GM21423 (cell line): ENCODE measurements at regions not wholly inside any gene's neighbourhood (a gene's known extent, or its start where the extent isn't known, plus 50 kb on each side); places are given as distances from the start of the nearest gene placed in this dataset.

Experiments used
- ATAC-seq: cut with Tn5 transposase; IDR thresholded peaks from one replicate; pipeline ENCODE4 v1.9.1; 2021; ENCODE audit warnings: mild to moderate bottlenecking, moderate library complexity; ENCODE audit not compliant: unreplicated experiment

DNA sequence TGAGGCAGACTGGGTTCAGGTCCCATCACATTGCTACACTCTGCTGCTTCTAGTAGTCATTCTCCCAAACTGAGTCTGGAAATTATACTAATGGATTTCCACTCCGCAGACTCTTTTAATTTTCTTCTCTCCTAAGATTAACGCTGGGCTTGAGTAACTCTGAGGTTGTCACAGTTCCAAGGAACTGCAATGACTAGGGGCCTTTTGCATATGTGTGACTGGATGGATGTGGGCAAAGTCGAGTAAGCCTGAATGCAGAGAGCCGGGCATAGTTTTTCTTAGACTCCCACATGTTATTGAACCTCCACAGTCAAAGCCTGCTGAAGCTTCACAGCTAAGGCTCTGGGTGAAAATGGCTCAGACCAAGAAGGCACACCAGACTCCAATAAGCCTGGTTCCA, 160.9 kb upstream of the PROX1 start:
- no peak for ATAC-seq

DNA sequence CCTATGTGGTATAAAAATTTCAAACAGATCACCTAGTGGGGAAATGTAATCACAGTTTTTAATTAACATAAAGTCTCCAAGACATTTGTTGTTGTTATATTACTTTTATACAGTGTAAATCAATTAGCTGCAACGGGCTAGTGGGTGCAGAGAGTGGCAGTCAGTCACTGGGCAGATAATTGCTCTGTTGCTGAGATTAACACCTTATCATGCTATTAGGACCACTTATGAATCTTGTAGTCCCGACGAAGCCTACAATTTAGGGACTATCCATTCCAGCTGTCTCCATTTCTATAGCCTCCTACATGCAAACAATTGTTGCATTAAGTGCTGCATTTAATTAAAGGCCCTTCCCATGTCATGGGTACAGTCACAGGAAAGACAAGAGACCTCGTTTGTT, 158.9 kb upstream of the PROX1 start:
- no peak for ATAC-seq

DNA sequence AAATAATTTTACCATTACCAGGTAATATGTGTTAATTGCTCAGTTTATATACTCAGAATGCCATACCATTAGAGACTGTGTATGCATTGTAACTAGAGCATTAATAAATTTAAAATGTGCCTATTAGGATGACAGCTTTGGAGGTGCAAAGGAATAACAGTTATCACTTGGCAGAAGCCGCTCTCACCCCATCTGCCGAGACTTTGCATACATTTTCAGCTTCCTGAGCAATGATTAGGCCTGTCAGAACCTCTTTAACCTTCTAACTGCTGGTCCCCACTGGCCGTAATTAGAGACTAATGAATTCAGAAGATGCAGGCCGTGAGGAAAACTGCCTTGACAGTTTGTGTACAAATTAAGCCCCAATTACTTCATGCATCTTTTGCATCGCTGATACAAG, 158.0 kb upstream of the PROX1 start:
- no peak for ATAC-seq

- ATAC-seq, result no peak
These were observed 157.4 kb upstream of the PROX1 start for GRCh38 chr1:213830371-213830770.

DNA sequence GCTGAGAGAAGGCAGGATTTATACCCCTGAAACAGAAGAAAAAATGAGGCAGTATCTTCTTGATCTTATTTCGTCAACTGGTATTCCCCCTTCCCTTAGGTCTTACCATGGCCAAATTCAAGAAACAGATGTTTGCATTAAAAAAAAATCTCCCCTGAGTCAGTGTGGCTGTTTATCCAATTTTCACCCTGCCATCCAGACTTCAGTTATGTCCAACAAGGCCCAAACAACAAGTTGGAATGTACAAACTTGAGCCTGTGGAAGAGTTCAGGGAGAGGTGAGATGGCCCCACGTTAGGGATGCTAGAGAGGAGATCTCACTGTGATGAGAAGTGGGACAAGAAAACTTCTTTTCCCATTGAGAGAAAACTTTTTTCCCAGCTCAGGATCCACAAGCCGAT, 147.2 kb upstream of the PROX1 start:
- no peak for ATAC-seq

GRCh38 chr1:213844632-213845031, 143.1 kb upstream of the PROX1 start:
- ATAC-seq, result no peak

DNA sequence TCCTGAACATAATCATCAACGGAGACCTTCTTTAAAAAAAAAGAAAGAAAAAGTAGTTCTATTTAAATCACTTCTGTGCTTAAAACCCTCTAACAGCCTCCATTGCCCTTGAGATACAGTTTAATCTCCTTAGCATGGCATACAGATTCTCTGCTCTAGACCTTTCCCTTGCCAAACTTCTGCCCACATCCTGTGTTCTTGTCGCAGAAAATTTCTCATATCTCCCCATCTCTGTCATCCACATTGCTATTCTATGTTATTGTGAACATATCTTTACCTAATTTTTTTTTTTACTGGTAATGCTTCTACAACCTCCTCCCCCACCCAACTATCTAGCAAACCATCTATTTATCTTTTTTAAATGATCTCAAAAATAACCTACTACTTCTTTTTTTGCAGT, 135.7 kb upstream of the PROX1 start:
- no peak for ATAC-seq

DNA sequence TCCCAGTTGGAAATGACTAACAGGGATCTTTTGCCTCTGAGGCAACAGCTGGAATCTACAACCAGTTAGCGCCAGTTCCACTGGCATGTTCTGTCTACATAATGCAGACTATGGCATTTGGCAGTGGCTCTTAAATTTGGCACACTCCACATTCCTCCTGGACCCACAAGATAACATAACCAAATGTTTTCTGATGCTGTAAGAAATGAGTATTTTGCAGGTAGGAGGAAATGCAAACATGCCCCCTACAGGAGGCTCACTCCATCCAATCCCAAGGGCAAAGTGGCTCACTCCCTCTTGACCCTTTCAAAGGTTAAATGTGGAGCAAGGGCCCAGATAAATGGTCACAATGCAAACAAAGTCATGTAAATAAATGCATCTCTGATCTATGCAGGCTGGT, 129.2 kb upstream of the PROX1 start:
- ATAC-seq, result no peak

GRCh38 chr1:213861841-213862240, 125.9 kb upstream of the PROX1 start:
- no peak for ATAC-seq

GRCh38 chr1:213864091-213864490, 123.7 kb upstream of the PROX1 start:
- ATAC-seq, result no peak

- ATAC-seq, result no peak
These were observed 119.3 kb upstream of the PROX1 start for GRCh38 chr1:213868482-213868881.

GRCh38 chr1:213871179-213871578, 116.6 kb upstream of the PROX1 start:
- ATAC-seq, result no peak

- ATAC-seq, result no peak
These were observed 113.0 kb upstream of the PROX1 start for GRCh38 chr1:213874789-213875188.

DNA sequence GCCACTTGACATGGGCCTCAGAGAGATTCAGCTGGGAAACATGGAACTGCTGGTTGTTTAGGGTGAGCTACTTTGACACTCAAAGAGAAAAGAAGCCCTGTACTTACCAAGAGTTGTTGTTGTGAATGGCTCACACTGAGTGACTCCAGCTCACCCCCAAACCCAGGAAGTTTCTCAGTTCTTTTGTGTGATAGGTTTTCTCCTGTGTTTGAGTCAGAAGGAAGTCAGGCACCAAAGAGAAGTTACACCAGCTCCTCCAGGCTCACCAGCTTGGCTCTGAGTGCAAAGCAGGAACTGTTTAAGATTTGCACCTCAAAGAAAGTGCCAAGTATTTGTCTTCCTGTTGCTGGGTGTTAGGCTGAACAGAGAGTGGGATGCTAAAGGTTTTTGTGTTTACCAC, 111.2 kb upstream of the PROX1 start:
- ATAC-seq, result no peak

GRCh38 chr1:213883618-213884017, 104.2 kb upstream of the PROX1 start:
- no peak for ATAC-seq

- no peak for ATAC-seq
These were observed 103.4 kb upstream of the PROX1 start for GRCh38 chr1:213884402-213884801.

DNA sequence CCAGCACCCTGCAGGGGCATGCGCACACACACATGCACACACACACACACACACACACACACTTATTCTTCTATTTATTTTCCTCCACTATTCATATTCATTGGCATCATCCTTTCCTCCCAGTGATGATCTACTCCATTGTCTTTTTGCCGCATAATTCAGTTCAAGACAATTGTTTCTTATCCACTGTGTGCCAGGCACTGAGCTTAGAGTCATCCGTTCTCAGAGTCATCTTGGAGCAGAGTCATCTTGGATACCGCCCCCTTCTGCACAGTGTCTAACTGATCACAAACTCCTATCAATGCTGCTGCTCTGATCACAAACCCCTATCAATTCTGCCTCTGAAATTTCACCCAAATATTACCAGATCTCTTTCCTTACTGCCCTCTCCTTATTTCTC, 102.8 kb upstream of the PROX1 start:
- no peak for ATAC-seq

GRCh38 chr1:213887842-213888241, 99.9 kb upstream of the PROX1 start:
- ATAC-seq, result no peak

- ATAC-seq, result no peak
These were observed 95.5 kb upstream of the PROX1 start for GRCh38 chr1:213891989-213892902.

- ATAC-seq, result no peak
These were observed 89.1 kb upstream of the PROX1 start for GRCh38 chr1:213898684-213899083.

GRCh38 chr1:213899413-213899812, 88.4 kb upstream of the PROX1 start:
- no peak for ATAC-seq

DNA sequence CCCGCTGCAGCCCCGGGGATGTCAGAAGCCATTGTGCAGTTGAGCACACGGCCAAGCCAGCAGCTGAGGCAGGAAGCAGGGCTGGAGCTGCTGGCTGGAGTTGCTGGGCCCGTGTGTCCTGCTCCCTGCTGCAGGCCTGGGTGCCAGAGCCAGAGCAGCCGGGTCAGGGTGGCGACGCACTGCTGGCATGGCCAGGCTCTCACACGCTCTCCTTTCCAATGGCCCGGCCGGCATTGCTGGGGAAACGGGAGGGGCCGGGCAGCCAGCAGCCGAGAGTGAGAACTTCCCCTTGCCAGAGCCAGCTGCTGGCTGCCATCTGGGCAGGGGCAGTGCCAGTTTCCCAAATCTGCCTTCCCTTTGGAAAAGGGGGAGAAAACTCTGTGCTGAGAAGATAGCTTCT, 82.4 kb upstream of the PROX1 start:
- no peak for ATAC-seq

DNA sequence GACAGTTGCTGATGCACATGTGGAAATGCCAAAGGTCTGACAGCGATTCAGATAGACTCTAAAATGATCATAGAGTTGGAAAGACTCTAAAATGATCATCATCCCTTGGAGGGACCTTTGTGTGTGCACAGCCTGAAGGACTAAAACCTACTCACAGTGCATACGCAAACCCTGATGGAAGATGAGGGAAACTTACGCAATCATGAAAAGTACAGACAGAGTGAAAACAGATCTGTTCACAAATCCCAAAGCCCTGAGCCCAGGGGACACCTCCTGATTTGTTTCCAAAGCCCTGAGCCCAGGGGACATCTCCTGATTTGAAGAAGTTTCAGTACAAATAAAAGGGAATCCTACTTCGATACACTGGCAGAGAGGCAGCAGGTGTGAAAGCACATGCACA, 79.3 kb upstream of the PROX1 start:
- no peak for ATAC-seq
